HG03064 (cell line): ENCODE measurements at regions not wholly inside any gene's neighbourhood (a gene's known extent, or its start where the extent isn't known, plus 50 kb on each side); places are given as distances from the start of the nearest gene placed in this dataset.
"Not testable (repeated sequence)": the region's sequence is repeated elsewhere in the genome, so short reads cannot be mapped to it uniquely, and the experiment has no call there.

Experiments used
- ATAC-seq: cut with Tn5 transposase; IDR thresholded peaks from one replicate; pipeline ENCODE4 v1.9.1; 2021; ENCODE audit warnings: low read depth; ENCODE audit not compliant: unreplicated experiment

- no peak for ATAC-seq
Measured at GRCh38 chr2:12457831-12458230, 258.9 kb upstream of the TRIB2 start.

DNA sequence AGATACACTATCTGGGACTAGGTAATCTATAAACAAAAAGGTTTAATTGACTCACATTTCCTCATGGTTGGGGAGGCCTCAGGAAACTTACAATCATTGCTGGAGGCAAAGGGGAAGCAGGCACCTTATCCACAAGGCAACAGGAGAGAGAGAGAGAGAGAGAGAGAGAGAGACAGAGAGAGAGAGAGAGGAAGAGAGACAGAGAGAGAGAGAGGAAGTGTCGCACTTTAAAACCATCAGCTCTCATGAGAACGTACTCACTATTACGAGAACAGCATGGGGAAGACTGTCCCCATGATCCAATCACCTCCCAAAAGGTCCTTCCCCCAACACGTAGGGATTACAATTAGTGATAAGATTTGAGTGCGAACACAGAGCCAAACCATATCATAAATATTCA is 253.5 kb upstream of the TRIB2 start:
- ATAC-seq, result no peak

GRCh38 chr2:12465631-12466135 is 251.1 kb upstream of the TRIB2 start:
- ATAC-seq, result no peak

- ATAC-seq, result no peak
Measured at GRCh38 chr2:12467303-12467702, 249.4 kb upstream of the TRIB2 start.

GRCh38 chr2:12469141-12469561 is 247.6 kb upstream of the TRIB2 start:
- ATAC-seq, result no peak

DNA sequence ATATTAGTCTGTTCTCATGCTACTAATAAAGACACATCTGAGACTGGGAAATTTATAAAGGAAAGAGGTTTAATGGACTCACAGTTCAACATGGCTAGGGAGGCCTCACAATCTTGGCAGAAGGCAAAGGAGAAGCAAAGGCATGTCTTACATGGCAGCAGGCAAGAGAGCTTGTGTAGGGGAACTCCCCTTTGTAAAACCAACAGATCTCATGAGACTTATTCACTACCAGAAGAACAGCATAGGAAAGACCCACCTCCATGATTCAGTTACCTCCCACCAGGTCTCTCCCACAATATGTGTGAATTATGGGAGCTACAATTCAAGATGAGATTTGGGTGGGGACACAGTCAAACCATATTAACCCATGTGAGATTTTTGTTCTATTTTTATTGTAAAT is 244.5 kb upstream of the TRIB2 start:
- ATAC-seq, result not testable (repeated sequence)

- no peak for ATAC-seq
Measured at GRCh38 chr2:12478151-12479064, 238.3 kb upstream of the TRIB2 start.

- no peak for ATAC-seq
Measured at GRCh38 chr2:12479065-12479601, 237.6 kb upstream of the TRIB2 start.

- ATAC-seq, result no peak
Measured at GRCh38 chr2:12484536-12485115, 232.1 kb upstream of the TRIB2 start.

DNA sequence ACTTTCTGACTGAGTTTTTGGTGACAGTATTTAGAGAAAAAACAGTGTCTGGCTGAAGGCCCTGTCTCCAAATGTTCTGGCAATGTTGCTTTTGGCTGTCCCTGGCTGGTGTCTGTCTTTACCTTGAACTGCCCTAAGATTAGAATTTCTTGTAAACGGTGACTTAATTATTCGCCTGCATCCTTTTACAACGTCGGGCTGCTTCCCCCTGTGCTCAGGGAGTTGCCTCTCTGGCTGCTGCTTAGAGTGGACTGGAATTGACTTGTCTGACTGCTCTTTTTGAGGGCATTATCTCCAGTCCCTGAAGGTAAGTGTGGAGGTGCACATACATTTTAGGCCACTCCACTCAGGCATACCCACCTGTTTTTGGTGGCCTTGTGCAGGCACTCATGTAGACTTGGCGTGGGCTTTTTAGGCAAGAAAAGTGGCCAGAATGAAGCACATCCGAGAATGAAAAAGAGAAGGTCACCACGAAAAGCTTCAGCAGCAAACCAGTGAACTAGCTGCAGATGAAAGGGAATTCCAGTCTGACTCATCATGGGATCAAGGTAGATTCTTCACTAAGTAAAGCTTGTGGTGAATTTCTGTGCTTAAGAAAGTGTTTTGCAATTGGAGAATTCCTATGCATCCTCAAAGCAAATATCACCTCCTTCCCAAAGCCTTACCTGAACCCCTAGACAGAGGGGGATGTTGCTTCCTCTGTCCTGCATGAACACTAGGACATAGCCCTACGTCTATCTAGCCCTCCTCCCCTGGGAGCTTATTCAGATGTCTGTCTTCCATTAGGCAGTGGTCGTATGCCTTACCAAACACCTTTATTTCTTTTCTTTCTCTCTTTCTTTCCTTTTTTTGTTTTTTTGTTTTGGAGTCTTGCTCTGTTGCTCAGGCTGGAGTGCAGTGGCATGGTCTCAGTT is 230.3 kb upstream of the TRIB2 start:
- ATAC-seq, result no peak

DNA sequence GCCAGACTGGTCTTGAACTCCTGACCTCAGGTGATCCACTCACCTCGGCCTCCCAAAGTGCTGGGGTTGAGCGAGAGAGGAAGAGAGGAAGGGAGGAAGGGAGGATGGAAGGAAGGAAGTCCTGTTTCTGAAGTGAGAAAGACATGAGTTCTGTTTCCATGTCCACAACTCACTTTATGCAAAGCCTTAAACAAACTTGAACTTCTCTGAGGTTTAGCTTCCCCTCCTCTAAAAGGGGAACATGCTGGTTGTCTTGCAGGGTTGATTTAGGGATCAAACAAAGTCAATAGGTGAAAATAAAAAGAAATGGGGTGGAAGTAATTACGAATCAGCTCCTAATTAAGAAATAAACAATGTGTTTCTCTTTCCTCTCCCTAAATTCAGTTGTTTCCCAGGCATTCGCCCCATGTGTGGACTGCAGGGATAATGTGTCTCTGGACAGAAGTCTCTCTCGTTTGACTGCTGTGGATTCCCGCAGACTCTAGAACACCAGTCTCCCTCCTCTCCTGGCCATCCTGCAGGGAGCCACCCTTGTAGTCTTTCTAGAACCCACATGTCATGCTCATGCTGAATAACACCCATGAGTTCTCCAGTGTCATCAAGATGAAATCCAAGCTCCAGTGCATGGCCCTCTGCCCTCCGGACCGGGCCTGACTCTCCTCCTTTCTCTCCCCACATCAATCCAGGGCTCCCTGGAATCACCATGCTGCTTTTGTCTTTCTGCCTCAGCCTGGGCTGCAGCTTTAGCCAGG is 229.3 kb upstream of the TRIB2 start:
- ATAC-seq, result no peak

- no peak for ATAC-seq
Measured at GRCh38 chr2:12488352-12489318, 228.1 kb upstream of the TRIB2 start.

DNA sequence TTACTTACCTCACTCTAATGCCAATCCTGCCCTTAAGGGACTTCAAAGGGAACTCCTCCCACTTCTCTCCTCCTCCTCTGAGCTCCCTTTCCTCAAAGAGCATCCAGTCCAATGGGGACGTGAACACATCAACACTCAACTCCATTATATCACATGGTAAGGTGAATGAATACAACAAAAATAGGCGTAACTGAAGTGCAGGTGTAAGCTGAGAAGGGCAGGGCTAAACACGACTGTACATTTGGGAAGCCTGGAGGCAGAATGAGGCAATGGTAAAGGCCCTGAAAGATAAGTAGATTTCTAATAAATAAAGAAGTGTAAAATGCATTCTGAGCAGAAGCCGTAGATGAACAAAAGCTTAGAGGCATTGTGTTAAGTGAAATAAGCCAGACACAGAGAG is 226.1 kb upstream of the TRIB2 start:
- ATAC-seq, result no peak

GRCh38 chr2:12492360-12492759 is 224.4 kb upstream of the TRIB2 start:
- not testable (repeated sequence) for ATAC-seq

- ATAC-seq, result no peak
Measured at GRCh38 chr2:12493031-12493513, 223.7 kb upstream of the TRIB2 start.

GRCh38 chr2:12495247-12495868 is 221.4 kb upstream of the TRIB2 start:
- no peak for ATAC-seq

DNA sequence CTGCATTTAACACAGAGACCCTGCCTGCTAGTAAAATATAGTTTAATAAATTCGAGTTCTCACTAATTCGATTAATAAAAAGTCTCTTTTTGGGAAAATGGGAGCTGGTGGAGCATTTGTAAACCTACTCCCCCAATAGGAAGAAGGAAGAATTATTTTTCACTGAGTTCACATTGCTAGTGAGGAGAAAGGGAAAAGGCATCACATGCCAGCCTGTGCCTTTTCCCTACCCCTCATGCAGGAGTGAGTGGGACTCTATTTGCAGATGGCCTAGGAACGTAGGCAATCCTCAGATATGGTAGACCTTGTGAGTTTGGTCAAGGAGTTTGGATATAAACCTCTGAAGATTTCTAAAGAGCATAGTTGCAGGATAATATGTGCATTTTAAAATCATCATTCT is 218.4 kb upstream of the TRIB2 start:
- ATAC-seq, result no peak

GRCh38 chr2:12498704-12499103 is 218.0 kb upstream of the TRIB2 start:
- no peak for ATAC-seq
